ENCODE measurements at regions not wholly inside any gene's neighbourhood (a gene's known extent, or its start where the extent isn't known, plus 50 kb on each side); places are given as distances from the start of the nearest gene placed in this dataset.

GRCh38 chr14:66022526-66022925, 463.6 kb upstream of the CCDC196 start:
- TF ChIP-seq CTCF (IDR thresholded peaks at IDR 0.05 in 8 of 11, conservative IDR thresholded peaks at IDR 0.05 in 3 of 11): no peak
- no peak for TF ChIP-seq POLR2A (IDR thresholded peaks at IDR 0.05)
